ENCODE measurements at regions not wholly inside any gene's neighbourhood (a gene's known extent, or its start where the extent isn't known, plus 50 kb on each side); places are given as distances from the start of the nearest gene placed in this dataset.

GRCh38 chr5:68947986-68948385 is 145.8 kb upstream of the SLC30A5 start:
- Histone ChIP-seq H3K27ac (ENCODE audit: low read depth, low read length, poor library complexity, severe bottlenecking) (no peak overlapping the region), H3K9me3 (ENCODE audit: low read depth, low read length, poor library complexity, severe bottlenecking) (no peaks in the 10 kb centered on the region), H3K4me1 (ENCODE audit: insufficient read depth, low read length, poor library complexity, severe bottlenecking) (no peaks in the 10 kb centered on the region), H3K4me3 (ENCODE audit: low read depth, low read length, poor library complexity, severe bottlenecking) (no peak overlapping the region), H3K27me3 (replicated peaks; ENCODE audit: insufficient read depth, low read depth, low read length, poor library complexity) (no peaks in the 10 kb centered on the region), H3K36me3 (ENCODE audit: insufficient read depth, low read length, poor library complexity, severe bottlenecking) (no peaks in the 10 kb centered on the region)
- intact Hi-C loops (cut with micrococcal nuclease; ENCODE audit: unreplicated experiment): no loop called here
- BruUV-seq (replicated peaks): no TSS peak
- ChIA-PET POLR2A (ENCODE audit: low non-redundant PET) (no interaction called here), CTCF (no interaction called here)
- no peak for TF ChIP-seq EZH2 (IDR thresholded peaks at IDR 0.05; ENCODE audit: borderline replicate concordance, low read depth, low read length, poor library complexity, severe bottlenecking)
- TF ChIP-seq, protein P1, sequence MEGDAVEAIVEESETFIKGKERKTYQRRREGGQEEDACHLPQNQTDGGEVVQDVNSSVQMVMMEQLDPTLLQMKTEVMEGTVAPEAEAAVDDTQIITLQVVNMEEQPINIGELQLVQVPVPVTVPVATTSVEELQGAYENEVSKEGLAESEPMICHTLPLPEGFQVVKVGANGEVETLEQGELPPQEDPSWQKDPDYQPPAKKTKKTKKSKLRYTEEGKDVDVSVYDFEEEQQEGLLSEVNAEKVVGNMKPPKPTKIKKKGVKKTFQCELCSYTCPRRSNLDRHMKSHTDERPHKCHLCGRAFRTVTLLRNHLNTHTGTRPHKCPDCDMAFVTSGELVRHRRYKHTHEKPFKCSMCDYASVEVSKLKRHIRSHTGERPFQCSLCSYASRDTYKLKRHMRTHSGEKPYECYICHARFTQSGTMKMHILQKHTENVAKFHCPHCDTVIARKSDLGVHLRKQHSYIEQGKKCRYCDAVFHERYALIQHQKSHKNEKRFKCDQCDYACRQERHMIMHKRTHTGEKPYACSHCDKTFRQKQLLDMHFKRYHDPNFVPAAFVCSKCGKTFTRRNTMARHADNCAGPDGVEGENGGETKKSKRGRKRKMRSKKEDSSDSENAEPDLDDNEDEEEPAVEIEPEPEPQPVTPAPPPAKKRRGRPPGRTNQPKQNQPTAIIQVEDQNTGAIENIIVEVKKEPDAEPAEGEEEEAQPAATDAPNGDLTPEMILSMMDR (conservative IDR thresholded peaks at IDR 0.05; ENCODE audit: low read depth, low read length): no peak
- no peak for DNase-seq (ENCODE audit: low spot score)

DNA sequence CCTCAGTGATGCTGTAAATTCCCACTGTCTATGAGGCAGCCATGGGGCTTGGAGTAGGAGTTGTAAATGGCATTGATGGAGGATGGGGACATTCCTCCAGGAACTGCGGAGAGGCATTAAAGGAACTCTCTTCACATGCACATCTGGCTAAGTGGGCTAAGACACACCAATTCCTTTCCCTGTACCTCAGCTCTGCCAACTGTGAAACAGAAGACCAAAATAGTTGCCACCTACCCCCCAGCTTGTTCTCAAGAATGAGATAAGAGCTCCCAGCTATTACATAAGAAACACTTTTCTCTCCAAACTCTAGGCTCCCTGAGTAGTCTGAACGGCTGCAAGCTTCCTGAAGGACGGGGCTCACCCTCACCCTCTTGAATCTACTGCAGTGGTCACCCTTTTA is 144.6 kb upstream of the SLC30A5 start:
- Histone ChIP-seq H3K27ac (ENCODE audit: low read depth, low read length, poor library complexity, severe bottlenecking) (no peak overlapping the region), H3K27me3 (replicated peaks; ENCODE audit: insufficient read depth, low read depth, low read length, poor library complexity) (no peaks in the 10 kb centered on the region), H3K9me3 (ENCODE audit: low read depth, low read length, poor library complexity, severe bottlenecking) (no peaks in the 10 kb centered on the region), H3K4me3 (ENCODE audit: low read depth, low read length, poor library complexity, severe bottlenecking) (no peak overlapping the region), H3K36me3 (ENCODE audit: insufficient read depth, low read length, poor library complexity, severe bottlenecking) (no peaks in the 10 kb centered on the region), H3K4me1 (ENCODE audit: insufficient read depth, low read length, poor library complexity, severe bottlenecking) (peaks cover 10% of the 10 kb centered on the region)
- ChIA-PET POLR2A (ENCODE audit: low non-redundant PET) (no interaction called here), CTCF (no interaction called here)
- DNase-seq (ENCODE audit: low spot score): no peak
- TF ChIP-seq, protein P1 (conservative IDR thresholded peaks at IDR 0.05; ENCODE audit: low read depth, low read length): no peak
- TF ChIP-seq EZH2 (IDR thresholded peaks at IDR 0.05; ENCODE audit: borderline replicate concordance, low read depth, low read length, poor library complexity, severe bottlenecking): no peak
- intact Hi-C loops (cut with micrococcal nuclease; ENCODE audit: unreplicated experiment): no loop called here
- no TSS peak for BruUV-seq (replicated peaks)

DNA sequence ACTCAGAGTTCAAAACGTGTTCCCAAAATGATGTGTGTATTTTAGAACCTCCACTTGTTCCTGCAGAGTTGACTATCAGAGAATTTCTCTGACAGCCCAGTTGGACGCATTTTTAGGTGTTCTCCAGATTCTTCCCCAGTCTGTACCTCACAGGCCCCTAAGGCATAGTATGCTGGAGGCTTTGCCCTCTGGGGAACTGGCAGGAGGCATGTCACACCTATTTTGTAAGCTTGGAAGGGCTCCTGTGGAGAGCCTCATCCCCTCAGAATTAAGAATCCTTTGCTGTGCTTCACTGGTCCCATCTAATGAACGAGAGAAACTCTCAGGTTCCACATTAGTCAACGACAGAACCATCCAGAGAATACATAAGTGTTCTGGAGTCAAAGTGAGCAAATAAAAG is 144.1 kb upstream of the SLC30A5 start:
- Histone ChIP-seq H3K4me1 (ENCODE audit: insufficient read depth, low read length, poor library complexity, severe bottlenecking) (peaks cover 10% of the 10 kb centered on the region), H3K36me3 (ENCODE audit: insufficient read depth, low read length, poor library complexity, severe bottlenecking) (no peaks in the 10 kb centered on the region), H3K4me3 (ENCODE audit: low read depth, low read length, poor library complexity, severe bottlenecking) (no peak overlapping the region), H3K27ac (ENCODE audit: low read depth, low read length, poor library complexity, severe bottlenecking) (no peak overlapping the region), H3K27me3 (replicated peaks; ENCODE audit: insufficient read depth, low read depth, low read length, poor library complexity) (no peaks in the 10 kb centered on the region), H3K9me3 (ENCODE audit: low read depth, low read length, poor library complexity, severe bottlenecking) (no peaks in the 10 kb centered on the region)
- POLR2A ChIA-PET (ENCODE audit: low non-redundant PET): no interaction called here
- no peak for DNase-seq (ENCODE audit: low spot score)
- TF ChIP-seq EZH2 (IDR thresholded peaks at IDR 0.05; ENCODE audit: borderline replicate concordance, low read depth, low read length, poor library complexity, severe bottlenecking): no peak
- TF ChIP-seq, protein P1 (conservative IDR thresholded peaks at IDR 0.05; ENCODE audit: low read depth, low read length): no peak
- CTCF ChIA-PET: no interaction called here
- no TSS peak for BruUV-seq (replicated peaks)
- intact Hi-C loops (cut with micrococcal nuclease; ENCODE audit: unreplicated experiment): no loop called here

Data from A673 (cell line).